Uterus (tissue), 3 donors: ENCODE measurements at regions not wholly inside any gene's neighbourhood (a gene's known extent, or its start where the extent isn't known, plus 50 kb on each side); places are given as distances from the start of the nearest gene placed in this dataset.
"Not testable (repeated sequence)": the region's sequence is repeated elsewhere in the genome, so short reads cannot be mapped to it uniquely, and the experiment has no call there.

Experiments used
- DNase-seq, 2 donors: peaks; one replicate each; pipeline ENCODE4 v3.0.0-alpha.2; 2019 to 2020
- H3K27ac ChIP-seq, 2 donors: fragments of 200-600 bp; sonication (generic); 1 replicate in 1 of 2; 2 replicates in 1 of 2; pipeline ENCODE4 v1.5.1; 2016 to 2018
- H3K27me3 ChIP-seq, 2 donors: fragments of 200-600 bp; sonication (generic); one replicate each; pipeline ENCODE4 v1.5.1; 2018 to 2019; ENCODE audit warnings: control low read depth in 1 of 2
- H3K36me3 ChIP-seq, 2 donors: fragments of 200-600 bp; sonication (generic); one replicate each; pipeline ENCODE4 v1.5.1; 2019; ENCODE audit warnings: control low read depth in 1 of 2
- H3K4me1 ChIP-seq, 2 donors: fragments of 200-600 bp; sonication (generic); one replicate each; pipeline ENCODE4 v1.5.1; 2018 to 2019; ENCODE audit warnings: control low read depth in 1 of 2
- H3K4me3 ChIP-seq, 2 donors: fragments of 200-600 bp; sonication (generic); 1 replicate in 1 of 2; 2 replicates in 1 of 2; pipeline ENCODE4 v1.5.1; 2018 to 2019; ENCODE audit warnings: mild to moderate bottlenecking in 1 of 2
- H3K9me3 ChIP-seq, 2 donors: fragments of 200-600 bp; sonication (generic); one replicate each; pipeline ENCODE4 v1.5.1; 2019; ENCODE audit warnings: control low read depth in 1 of 2
- POLR2A ChIP-seq, 2 donors: fragments of 450-650 bp; IDR thresholded peaks; one replicate each; pipeline ENCODE4 v1.6.1; 2016; ENCODE audit warnings: antibody characterized with exemption in 2 of 2, mild to moderate bottlenecking in 1 of 2, moderate library complexity in 1 of 2
- intact Hi-C: fragments of 100-400 bp; cut with DNase I; formaldehyde crosslinking; loops from one replicate; pipeline ENCODE4 v1.15.1; 2023; ENCODE audit warnings: low total_unique reads
- TF ChIP-seq, protein P1 (sequence below), 4 experiments: fragments of 200-600 bp in 2 of 4; fragments of 450-650 bp in 2 of 4; sonication (generic) in 2 of 4; IDR thresholded peaks; one replicate each; pipeline ENCODE4 v1.5.1; 2016 to 2019; ENCODE audit warnings: antibody characterized with exemption in 4 of 4, mild to moderate bottlenecking in 2 of 4, moderate library complexity in 1 of 4
- donor health status: DM: yes; HTN: yes; CAD: no.

DNA sequence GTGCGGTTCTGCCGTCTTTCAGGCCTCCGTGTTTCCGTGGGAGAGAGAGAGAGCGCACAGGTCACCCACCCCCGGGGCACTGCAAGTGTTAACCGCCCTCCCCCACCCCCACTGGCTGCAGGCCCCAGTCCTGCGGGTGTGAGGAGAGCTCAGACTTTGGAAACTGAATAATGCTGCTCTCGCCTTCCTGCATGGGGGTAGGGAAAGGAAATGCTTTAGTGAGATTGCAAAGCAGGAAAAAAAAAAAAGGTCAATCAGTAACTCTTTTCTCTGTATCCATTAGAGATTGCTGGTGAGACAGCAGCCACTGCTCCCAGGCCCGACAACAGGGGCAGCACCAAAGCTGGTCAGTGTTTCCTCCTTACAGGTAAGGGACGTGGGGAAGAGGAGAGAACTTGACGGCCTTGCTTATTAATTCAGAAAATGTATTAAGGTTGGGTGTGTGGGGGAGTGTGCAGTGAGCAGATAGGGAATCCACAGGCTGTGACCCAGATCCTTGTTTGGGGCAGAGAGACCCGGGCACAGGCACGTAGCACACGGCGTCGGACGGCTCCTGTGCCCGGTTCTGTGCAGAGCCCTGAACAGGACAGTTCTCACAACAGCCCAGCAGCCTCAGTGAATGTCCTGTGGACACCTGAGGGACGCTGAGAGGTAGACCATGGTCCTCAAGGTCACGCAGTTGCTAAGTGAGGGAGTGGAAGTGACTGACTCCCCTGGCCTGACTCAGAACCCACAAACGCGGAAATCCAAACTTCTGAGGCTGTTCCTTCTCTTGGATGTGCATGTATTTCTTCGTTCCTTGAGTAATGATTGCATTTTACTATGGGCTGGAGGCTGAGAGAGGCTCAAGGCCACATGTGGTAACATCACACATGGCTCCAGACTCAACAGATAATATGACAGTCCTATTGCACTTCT, 156.5 kb downstream of the FOXL1 start:
- intact Hi-C loops: no loop called here

DNA sequence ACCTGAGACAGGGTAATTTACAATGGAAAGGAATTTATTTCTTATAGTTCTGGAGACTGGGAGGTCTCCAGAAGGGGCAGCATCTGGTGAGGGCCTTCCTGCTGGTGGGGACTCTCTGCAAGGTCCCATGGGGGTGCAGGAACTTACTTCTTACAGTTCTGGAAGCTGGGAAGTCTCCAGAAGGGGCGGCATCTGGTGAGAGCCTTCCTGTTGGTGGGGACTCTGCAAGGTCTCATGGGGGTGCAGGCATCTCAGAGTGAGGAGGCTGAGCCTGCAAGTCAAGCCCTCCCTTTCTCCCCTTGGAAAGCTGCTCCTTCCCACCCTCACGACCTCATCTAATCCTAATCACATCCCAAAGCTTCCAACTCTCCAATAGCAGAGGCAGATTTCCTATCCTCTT, 157.4 kb downstream of the FOXL1 start:
- Histone ChIP-seq H3K9me3 (no peaks in the 10 kb centered on the region), H3K4me3 (no peak overlapping the region), H3K27me3 (peaks cover 0 to 24% of the 10 kb centered on the region in 2 donors), H3K36me3 (no peaks in the 10 kb centered on the region), H3K4me1 (no peaks in the 10 kb centered on the region), H3K27ac (no peak overlapping the region)
- intact Hi-C loops: no loop called here
- DNase-seq: no peak
- TF ChIP-seq, protein P1, sequence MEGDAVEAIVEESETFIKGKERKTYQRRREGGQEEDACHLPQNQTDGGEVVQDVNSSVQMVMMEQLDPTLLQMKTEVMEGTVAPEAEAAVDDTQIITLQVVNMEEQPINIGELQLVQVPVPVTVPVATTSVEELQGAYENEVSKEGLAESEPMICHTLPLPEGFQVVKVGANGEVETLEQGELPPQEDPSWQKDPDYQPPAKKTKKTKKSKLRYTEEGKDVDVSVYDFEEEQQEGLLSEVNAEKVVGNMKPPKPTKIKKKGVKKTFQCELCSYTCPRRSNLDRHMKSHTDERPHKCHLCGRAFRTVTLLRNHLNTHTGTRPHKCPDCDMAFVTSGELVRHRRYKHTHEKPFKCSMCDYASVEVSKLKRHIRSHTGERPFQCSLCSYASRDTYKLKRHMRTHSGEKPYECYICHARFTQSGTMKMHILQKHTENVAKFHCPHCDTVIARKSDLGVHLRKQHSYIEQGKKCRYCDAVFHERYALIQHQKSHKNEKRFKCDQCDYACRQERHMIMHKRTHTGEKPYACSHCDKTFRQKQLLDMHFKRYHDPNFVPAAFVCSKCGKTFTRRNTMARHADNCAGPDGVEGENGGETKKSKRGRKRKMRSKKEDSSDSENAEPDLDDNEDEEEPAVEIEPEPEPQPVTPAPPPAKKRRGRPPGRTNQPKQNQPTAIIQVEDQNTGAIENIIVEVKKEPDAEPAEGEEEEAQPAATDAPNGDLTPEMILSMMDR (IDR thresholded peaks at IDR 0.05): no peak
- no peak for TF ChIP-seq POLR2A (IDR thresholded peaks at IDR 0.05)

More for the DNA sequence above, 156.5 kb downstream of the FOXL1 start:
- no peak for TF ChIP-seq POLR2A (IDR thresholded peaks at IDR 0.05)
- TF ChIP-seq, protein P1 (IDR thresholded peaks at IDR 0.05): no peak
- no peak for DNase-seq
- H3K4me3 ChIP-seq: no peak overlapping the region
- no peaks in the 10 kb centered on the region for H3K9me3 ChIP-seq
- H3K27me3 ChIP-seq: peaks cover 0 to 24% of the 10 kb centered on the region in 2 donors
- no peaks in the 10 kb centered on the region for H3K4me1 ChIP-seq
- H3K27ac ChIP-seq: no peak overlapping the region
- no peaks in the 10 kb centered on the region for H3K36me3 ChIP-seq

DNA sequence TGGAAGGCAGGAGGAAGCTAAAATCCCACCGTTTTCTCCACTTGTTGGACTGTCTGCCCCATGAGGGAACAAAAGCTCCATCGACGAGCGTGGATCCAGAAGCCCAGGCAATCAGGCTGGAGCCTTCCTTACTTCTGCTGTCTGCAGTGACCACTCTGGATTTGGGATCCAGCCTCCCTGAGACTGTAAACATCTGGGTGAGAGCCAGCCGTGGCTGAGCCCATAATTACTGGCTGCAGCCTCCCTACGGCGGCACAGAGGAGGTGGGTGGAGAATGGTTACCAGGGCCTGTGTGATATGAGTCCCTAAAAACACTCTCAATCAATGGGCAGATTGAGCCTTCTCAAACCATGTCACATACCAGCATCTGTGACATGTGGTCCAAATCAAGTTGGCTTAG, 158.2 kb downstream of the FOXL1 start:
- no peak overlapping the region for H3K4me3 ChIP-seq
- peaks cover 0 to 17% of the 10 kb centered on the region in 2 donors for H3K27me3 ChIP-seq
- no peak for DNase-seq
- intact Hi-C loops: no loop called here
- no peaks in the 10 kb centered on the region for H3K4me1 ChIP-seq
- H3K36me3 ChIP-seq: no peaks in the 10 kb centered on the region
- no peaks in the 10 kb centered on the region for H3K9me3 ChIP-seq
- H3K27ac ChIP-seq: no peak overlapping the region
- TF ChIP-seq, protein P1 (IDR thresholded peaks at IDR 0.05): no peak
- no peak for TF ChIP-seq POLR2A (IDR thresholded peaks at IDR 0.05)

DNA sequence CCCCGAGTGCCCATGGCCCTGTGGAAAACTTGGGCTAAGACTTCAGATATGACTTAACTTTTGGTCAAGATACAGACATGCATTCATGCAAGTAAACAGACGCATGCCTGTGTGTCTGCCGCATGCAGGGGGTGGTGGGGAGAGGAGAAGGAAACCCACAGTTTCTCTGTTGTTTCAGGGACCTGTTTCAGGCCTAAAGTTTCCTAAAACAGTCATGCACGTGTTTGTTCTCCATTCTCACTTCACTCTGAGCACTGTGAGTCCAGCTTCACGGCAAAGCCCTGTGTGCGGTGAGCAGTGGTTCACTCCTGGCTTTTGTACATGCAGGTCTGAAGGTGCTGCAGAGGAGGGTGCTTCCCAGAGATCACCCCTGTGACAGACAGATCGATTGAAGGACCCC, 158.7 kb downstream of the FOXL1 start:
- Histone ChIP-seq H3K27me3 (peaks cover 0 to 11% of the 10 kb centered on the region in 2 donors), H3K9me3 (no peaks in the 10 kb centered on the region), H3K4me3 (no peak overlapping the region), H3K4me1 (no peaks in the 10 kb centered on the region), H3K36me3 (no peaks in the 10 kb centered on the region), H3K27ac (no peak overlapping the region)
- TF ChIP-seq POLR2A (IDR thresholded peaks at IDR 0.05): no peak
- TF ChIP-seq, protein P1 (IDR thresholded peaks at IDR 0.05): no peak
- intact Hi-C loops: no loop called here
- DNase-seq: no peak

DNA sequence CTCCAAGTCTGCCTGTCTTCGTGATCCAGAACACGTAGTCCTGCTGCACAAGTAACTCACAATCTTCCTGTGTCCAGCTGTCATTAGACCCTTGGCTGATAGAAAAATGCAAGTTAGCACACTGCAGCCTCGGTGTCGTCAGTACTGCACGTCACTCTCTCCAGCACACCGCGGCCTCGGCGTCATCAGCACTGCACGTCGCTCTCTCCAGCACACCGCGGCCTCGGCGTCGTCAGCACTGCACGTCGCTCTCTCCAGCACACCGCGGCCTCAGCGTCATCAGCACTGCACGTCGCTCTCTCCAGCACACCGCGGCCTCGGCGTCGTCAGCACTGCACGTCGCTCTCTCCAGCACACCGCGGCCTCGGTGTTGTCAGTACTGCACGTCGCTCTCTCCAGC, 160.0 kb downstream of the FOXL1 start:
- H3K36me3 ChIP-seq, intact Hi-C loops, H3K27ac ChIP-seq, H3K4me3 ChIP-seq, DNase-seq, H3K4me1 ChIP-seq, H3K9me3 ChIP-seq, H3K27me3 ChIP-seq: not testable (repeated sequence)
